ENCODE measurements at regions not wholly inside any gene's neighbourhood (a gene's known extent, or its start where the extent isn't known, plus 50 kb on each side); places are given as distances from the start of the nearest gene placed in this dataset.

DNA sequence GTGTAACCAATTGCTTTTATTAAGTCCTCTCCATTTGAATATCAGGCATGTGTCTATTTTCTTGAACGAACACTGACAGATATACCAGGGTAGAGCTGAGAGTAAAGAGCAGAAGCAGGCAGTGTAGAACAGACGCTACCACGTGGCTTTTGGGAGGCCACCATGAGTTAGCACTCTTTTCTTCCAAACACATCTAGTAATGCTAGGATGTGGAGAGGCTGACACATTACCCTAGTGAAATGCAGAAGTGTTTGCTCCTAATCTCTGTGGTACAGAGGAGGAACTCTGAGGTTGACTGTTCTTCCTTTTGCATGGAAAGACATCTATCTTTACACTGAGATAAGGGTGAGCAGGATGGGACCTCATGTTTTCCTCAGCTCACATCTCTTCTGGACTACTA is 216.3 kb downstream of the SATB1 start:
- TF ChIP-seq, protein P1, sequence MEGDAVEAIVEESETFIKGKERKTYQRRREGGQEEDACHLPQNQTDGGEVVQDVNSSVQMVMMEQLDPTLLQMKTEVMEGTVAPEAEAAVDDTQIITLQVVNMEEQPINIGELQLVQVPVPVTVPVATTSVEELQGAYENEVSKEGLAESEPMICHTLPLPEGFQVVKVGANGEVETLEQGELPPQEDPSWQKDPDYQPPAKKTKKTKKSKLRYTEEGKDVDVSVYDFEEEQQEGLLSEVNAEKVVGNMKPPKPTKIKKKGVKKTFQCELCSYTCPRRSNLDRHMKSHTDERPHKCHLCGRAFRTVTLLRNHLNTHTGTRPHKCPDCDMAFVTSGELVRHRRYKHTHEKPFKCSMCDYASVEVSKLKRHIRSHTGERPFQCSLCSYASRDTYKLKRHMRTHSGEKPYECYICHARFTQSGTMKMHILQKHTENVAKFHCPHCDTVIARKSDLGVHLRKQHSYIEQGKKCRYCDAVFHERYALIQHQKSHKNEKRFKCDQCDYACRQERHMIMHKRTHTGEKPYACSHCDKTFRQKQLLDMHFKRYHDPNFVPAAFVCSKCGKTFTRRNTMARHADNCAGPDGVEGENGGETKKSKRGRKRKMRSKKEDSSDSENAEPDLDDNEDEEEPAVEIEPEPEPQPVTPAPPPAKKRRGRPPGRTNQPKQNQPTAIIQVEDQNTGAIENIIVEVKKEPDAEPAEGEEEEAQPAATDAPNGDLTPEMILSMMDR (IDR thresholded peaks at IDR 0.05): no peak
- TF ChIP-seq POLR2A (IDR thresholded peaks at IDR 0.05): no peak
